ENCODE measurements at regions not wholly inside any gene's neighbourhood (a gene's known extent, or its start where the extent isn't known, plus 50 kb on each side); places are given as distances from the start of the nearest gene placed in this dataset.

- WGBS, 4 donors, result 69 to 85% (median 74%) methylated on average over 4 of the region's 4 CpGs
- no peak overlapping the region for H3K27ac ChIP-seq
- no peaks in the 10 kb centered on the region for H3K4me1 ChIP-seq
- TF ChIP-seq POLR2A (IDR thresholded peaks at IDR 0.05), result no peak
- TF ChIP-seq, protein P1, sequence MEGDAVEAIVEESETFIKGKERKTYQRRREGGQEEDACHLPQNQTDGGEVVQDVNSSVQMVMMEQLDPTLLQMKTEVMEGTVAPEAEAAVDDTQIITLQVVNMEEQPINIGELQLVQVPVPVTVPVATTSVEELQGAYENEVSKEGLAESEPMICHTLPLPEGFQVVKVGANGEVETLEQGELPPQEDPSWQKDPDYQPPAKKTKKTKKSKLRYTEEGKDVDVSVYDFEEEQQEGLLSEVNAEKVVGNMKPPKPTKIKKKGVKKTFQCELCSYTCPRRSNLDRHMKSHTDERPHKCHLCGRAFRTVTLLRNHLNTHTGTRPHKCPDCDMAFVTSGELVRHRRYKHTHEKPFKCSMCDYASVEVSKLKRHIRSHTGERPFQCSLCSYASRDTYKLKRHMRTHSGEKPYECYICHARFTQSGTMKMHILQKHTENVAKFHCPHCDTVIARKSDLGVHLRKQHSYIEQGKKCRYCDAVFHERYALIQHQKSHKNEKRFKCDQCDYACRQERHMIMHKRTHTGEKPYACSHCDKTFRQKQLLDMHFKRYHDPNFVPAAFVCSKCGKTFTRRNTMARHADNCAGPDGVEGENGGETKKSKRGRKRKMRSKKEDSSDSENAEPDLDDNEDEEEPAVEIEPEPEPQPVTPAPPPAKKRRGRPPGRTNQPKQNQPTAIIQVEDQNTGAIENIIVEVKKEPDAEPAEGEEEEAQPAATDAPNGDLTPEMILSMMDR (IDR thresholded peaks at IDR 0.05), result no peak
- DNase-seq (no peak), ATAC-seq (no peak)
- no peaks in the 10 kb centered on the region for H3K27me3 ChIP-seq
- H3K4me3 ChIP-seq, result no peak overlapping the region
- intact Hi-C loops (cut with DNase I), result no loop called here
- H3K36me3 ChIP-seq, result no peaks in the 10 kb centered on the region
- H3K9me3 ChIP-seq, result no peaks in the 10 kb centered on the region
These were observed 91.7 kb downstream of the TYW3 start for GRCh38 chr1:74824497-74825107.

GRCh38 chr1:74830766-74831165 lies 97.8 kb downstream of the TYW3 start:
- Histone ChIP-seq H3K27ac (no peak overlapping the region), H3K4me3 (no peak overlapping the region), H3K36me3 (no peaks in the 10 kb centered on the region), H3K9me3 (no peaks in the 10 kb centered on the region), H3K27me3 (no peaks in the 10 kb centered on the region), H3K4me1 (no peaks in the 10 kb centered on the region)
- 86 to 98% (median 95%) methylated on average over 2 of the region's 2 CpGs for WGBS, 4 donors
- no peak for TF ChIP-seq POLR2A (IDR thresholded peaks at IDR 0.05)
- TF ChIP-seq, protein P1 (IDR thresholded peaks at IDR 0.05), result no peak
- intact Hi-C loops (cut with DNase I), result no loop called here
- no peak for ATAC-seq
- DNase-seq, result no peak

GRCh38 chr1:74834261-74834660 lies 101.3 kb downstream of the TYW3 start:
- Histone ChIP-seq H3K27ac (no peak overlapping the region), H3K36me3 (no peaks in the 10 kb centered on the region), H3K27me3 (no peaks in the 10 kb centered on the region), H3K9me3 (no peaks in the 10 kb centered on the region), H3K4me1 (no peaks in the 10 kb centered on the region), H3K4me3 (no peak overlapping the region)
- intact Hi-C loops (cut with DNase I), result no loop called here
- DNase-seq (no peak), ATAC-seq (no peak)
- TF ChIP-seq, protein P1 (IDR thresholded peaks at IDR 0.05), result no peak
- TF ChIP-seq POLR2A (IDR thresholded peaks at IDR 0.05), result no peak

- WGBS, 4 donors, result 71 to 85% (median 80%) methylated on average over 2 of the region's 2 CpGs
- no peaks in the 10 kb centered on the region for H3K27me3 ChIP-seq
- ATAC-seq (no peak), DNase-seq (no peak)
- H3K4me3 ChIP-seq, result no peak overlapping the region
- no peak for TF ChIP-seq POLR2A (IDR thresholded peaks at IDR 0.05)
- TF ChIP-seq, protein P1 (IDR thresholded peaks at IDR 0.05), result no peak
- intact Hi-C loops (cut with DNase I), result no loop called here
- H3K36me3 ChIP-seq, result no peaks in the 10 kb centered on the region
- no peaks in the 10 kb centered on the region for H3K9me3 ChIP-seq
- H3K4me1 ChIP-seq, result no peaks in the 10 kb centered on the region
- H3K27ac ChIP-seq, result no peak overlapping the region
These were observed 102.1 kb downstream of the TYW3 start for GRCh38 chr1:74835051-74835450.
